Fibroblast of skin of abdomen (primary cell): ENCODE measurements at regions not wholly inside any gene's neighbourhood (a gene's known extent, or its start where the extent isn't known, plus 50 kb on each side); places are given as distances from the start of the nearest gene placed in this dataset.

Experiments
- DNase-seq: peaks from one replicate; pipeline ENCODE4 v3.0.0-alpha.2; 2013

DNA sequence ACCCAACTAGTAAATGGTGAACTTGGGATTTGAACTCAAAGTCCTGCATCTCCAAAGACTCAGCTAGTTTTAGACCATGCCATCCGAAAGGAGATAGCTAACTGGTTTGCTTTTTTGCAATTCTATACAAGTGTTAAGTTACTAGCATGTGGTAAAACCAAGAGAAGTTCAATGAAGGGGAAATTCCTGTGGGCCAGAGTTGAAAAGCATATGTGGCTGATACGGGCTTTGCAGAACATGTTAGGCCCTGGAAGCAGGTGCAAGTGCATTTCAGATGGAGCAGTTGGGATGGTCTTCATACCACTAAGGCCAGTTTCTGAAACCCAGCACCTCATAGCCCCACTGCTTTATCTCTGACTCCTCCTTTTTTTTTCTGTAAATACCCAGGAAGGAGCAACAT is 620.9 kb downstream of the PLPP3 start:
- peak; percentile 6 for DNase-seq

- DNase-seq: no peak
These were observed 622.1 kb downstream of the PLPP3 start for GRCh38 chr1:55957276-55957675.

DNA sequence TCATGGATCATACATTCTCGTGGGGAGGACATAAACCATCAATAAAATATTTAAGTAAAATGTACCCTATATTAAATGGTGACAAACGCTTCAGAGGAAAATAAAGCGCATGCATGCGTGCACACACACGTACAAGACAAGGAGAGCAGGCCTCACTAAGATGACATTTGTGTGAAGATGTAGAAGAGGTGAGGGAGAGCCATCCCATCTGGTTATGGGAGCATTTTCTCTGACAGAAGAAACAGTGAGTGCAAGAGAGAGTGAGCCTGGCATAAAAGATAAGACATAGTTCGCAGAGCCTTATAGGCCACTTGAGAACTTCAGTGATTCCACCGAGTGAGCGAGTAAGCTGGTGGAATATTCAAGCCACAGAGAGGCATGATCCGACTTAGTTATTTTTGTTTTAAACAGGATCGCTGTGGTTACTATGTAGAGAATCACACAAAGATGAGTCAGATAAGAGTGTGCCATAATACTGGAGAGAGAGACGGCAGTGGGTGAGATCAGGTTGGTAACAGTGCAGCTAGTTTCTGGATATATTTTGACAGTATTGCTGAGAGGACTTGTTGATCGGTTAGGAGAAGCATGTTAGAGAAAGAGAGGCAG is 624.2 kb downstream of the PLPP3 start:
- DNase-seq: peak; percentile 43

GRCh38 chr1:55951291-55951690 is 628.1 kb downstream of the PLPP3 start:
- no peak for DNase-seq

- DNase-seq: no peak
These were observed 631.9 kb downstream of the PLPP3 start for GRCh38 chr1:55947446-55947845.

DNA sequence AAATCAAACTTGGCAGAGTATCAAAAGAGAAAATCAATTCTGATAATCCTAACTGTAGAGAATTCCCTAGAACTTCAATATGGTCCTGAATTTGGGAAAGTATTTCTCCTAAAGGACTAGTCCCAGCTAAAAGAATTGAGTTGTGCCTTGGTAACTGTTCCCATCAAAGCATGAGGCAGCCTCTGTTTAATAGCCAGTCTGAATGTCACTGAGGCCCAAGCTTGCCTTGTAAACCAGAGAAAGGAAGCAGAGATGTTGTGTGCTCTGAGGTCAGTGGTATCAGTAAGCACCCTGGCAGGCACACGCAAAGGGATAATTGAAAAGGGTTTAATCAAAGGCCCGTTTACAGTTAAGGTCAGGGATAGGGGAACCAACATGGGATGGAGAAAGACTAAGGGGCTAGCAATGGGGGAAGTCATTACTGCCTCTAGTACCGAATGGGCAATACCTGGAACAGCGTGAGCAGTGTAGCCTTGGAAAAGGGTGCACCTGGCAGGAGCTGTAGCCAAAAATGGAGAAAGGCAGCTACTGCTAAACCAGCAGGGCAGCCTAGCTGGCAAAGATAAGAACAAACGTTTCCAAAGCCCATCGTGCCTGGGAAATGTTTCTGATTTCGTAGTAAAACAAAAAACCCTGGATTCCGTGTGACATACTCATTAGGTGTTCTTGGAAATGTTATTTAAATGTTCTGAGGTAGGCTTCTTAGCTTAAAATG is 635.5 kb downstream of the PLPP3 start:
- DNase-seq: no peak

- DNase-seq: no peak
These were observed 636.4 kb downstream of the PLPP3 start for GRCh38 chr1:55943012-55943411.

- no peak for DNase-seq
These were observed 639.5 kb downstream of the PLPP3 start for GRCh38 chr1:55939866-55940265.

DNA sequence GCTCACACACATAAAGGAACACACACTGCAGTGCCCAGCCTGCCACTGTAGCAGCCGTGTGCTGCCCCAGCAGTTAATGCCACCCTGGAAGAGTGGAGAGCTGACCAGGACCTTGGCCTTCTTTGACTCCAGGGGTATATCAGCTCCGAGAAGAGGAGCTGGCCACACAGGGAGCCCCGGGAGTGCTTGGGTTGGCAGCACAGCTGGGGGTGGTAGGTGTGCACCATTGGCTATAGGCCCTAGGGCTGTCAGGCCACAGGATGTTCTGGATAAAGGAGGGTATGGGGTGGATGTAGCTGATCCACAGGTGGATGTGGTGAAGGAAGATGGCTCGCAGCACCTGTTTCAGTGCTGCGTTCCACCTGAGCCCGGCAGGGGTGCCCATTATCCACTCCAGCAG is 640.5 kb downstream of the PLPP3 start:
- DNase-seq: no peak

DNA sequence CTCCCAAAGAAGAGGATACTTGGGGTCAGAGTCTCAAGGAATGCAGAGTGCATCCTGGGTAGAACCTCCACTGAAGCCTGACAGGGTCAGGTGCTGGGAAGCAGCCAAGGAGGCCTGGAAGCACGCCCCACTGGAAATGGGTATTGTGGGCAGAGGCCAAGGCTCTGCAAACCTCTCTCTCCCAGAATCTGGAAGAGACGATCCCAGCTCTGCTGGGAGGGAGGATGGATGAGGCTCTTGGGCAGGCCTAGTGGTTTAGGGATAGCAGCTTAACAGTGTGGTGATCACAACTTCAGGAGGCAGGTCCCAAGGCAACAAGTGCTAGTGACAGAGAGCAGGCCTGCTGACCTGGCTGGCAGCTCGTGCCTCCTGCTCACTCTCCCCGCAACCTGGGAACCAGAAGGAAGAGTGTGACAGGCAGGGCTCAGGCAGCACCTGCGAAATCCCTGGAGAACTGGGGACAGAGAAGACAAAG is 641.0 kb downstream of the PLPP3 start:
- DNase-seq: no peak

DNA sequence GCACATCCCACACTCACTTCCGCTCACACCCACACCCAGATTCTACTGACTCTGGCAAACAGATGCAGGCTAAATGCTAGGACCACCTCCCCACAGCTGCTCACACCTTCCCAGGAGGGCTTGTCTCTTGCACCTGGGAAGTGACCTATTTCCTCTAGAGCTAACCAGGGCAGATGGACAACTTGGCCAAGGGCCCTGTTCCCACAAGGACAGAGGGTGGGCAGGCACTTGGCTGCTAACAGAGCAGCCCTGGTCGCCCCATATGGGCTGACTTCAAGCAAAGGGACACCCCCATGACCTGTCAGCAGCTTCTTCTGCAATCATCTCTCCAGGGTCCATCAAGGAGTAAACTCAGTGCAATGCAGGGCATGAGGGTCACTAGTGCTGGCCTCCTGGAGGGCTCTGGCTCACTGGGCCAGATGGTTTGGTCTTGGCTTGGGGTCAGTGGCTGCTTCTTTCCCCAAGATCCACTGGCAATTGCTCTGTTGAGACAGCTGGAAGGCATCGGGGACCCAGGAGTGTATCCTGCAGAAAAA is 641.5 kb downstream of the PLPP3 start:
- DNase-seq: no peak

DNA sequence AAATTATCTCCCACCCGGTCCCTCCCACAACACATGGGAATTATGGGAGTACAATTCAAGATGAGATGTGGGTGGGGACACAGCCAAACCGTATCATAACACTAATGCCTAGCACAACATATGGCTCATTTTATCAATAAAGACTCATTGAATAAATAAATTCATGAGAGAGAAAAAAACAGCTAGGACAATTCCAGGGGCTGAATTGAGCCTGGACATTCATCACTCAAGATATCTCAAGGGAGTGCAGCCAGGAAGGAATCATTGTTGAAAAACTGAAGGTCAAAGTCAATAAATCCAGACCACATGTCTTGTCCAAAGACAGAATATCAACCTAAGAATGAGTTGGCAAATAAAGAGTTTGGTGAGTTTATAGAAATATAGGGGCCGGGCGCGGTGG is 644.1 kb downstream of the PLPP3 start:
- DNase-seq: no peak

GRCh38 chr1:55932402-55932801 is 647.0 kb downstream of the PLPP3 start:
- no peak for DNase-seq

DNA sequence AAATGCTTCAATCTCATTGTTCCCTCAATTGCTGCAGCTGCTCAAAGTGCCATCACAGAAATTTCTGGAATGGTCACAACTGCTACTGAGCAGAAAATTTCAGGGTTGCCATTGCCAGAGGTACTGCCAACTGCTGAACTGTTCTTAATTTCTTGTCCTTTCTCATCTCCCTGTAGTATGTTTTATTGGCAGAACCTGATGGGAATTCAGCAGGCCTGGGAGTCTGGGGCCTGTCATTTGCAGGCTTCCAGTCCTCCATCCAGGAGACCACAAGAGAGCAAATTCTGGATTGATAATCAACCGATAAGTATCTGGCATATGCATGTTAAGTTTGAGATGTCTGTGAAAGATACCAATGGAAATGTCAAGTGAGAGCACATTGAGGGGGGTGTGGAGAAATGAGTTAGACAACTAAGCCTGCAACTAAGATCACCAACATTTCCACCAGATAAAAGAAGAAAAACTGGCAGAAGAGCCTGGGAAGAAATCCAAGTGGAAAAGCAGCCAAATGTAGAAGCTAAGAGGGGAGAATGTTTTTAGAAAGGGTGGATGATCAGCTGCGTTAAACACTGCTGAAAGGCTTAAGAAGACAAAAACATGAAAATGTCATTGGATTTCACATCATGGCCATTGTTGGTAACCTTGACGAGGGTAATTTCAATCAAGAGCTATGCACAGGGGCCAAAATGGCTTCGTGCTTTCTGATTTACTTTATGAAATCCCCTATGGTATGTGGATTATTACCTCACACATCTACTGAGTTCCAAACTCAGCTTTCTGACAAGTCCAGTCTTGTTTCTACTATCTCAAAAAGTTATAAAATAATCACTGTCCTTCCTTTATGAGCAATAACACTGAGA is 648.1 kb downstream of the PLPP3 start:
- DNase-seq: peak; percentile 53

DNA sequence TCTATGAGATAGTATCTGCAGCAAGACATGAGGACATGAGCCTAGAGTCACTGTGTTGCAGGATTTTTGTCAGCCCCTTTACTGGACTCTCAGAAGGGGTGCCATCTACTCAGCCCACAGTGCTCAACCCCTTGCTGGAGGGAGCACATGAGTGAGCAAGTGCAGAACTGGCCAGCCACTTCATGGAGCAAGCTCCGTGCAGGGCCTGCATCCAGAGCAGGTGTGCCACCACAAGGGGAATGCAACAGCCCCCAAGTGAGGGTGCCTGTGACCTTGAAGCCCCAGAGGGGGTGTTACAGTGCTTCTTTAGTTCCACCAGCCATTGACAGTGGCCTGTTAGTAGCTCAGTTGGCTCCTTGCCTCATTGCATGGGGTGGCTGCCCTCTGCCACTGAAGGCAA is 649.7 kb downstream of the PLPP3 start:
- no peak for DNase-seq

GRCh38 chr1:55928576-55928975 is 650.8 kb downstream of the PLPP3 start:
- DNase-seq: no peak

GRCh38 chr1:55927702-55928290 is 651.6 kb downstream of the PLPP3 start:
- DNase-seq: no peak

GRCh38 chr1:55926906-55927471 is 652.4 kb downstream of the PLPP3 start:
- no peak for DNase-seq

DNA sequence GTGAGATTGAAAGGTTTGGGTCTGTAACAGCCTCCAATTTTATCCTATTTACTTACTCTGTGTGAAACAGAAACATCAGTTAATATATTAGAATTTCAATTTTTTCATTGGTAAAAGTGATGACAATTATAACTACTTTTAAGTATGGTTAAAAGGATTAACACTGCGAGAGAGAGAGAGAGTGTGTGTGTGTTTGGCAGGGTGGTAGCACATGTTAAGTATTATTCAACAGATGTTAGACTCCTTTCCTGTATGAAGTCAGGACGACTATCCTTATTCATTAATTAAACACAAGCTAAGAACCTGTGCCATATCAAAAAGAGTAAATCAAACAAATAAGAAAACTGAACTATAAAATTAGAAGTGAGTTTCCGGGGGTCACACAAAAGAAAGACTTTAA is 662.5 kb downstream of the PLPP3 start:
- peak; percentile 9 for DNase-seq

GRCh38 chr1:55916481-55916880 is 662.9 kb downstream of the PLPP3 start:
- peak; percentile 61 for DNase-seq

DNA sequence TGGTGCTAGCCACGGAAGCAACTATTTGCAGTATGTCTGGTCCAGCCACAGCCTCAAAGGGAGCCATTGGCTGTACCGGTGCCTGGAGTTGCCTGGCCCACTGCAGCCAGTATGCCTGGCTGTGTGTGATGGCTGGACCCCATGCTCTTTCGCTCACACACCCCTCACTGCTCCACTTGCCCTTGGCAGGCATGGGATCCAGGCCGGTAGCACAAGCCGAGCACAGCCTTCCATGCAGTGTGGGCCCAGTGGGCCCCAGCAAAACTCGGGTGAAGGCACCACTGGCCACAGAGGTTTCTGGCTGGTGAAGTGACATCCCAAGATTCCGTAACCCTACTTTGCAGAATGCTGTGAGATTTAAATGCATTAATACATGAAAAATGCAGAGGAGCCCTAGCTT is 665.8 kb downstream of the PLPP3 start:
- DNase-seq: no peak

GRCh38 chr1:55912438-55912837 is 666.9 kb downstream of the PLPP3 start:
- no peak for DNase-seq

GRCh38 chr1:55904541-55904940 is 674.8 kb downstream of the PLPP3 start:
- no peak for DNase-seq
